Activated CD8-positive, alpha-beta memory T cell treated with anti-CD3 and anti-CD28 coated beads for 4 hours (primary cell): ENCODE measurements at regions not wholly inside any gene's neighbourhood (a gene's known extent, or its start where the extent isn't known, plus 50 kb on each side); places are given as distances from the start of the nearest gene placed in this dataset.

ENCODE experiments used
- DNase-seq, 2 donors: peaks; one replicate each; pipeline ENCODE4 v3.0.0-alpha.2; 2020; ENCODE audit warnings: low read depth in 2 of 2

GRCh38 chr7:106808967-106809635 is 56.0 kb upstream of the PIK3CG start:
- DNase-seq: no peak

GRCh38 chr7:106811472-106811871 is 53.6 kb upstream of the PIK3CG start:
- no peak for DNase-seq

GRCh38 chr7:106812027-106812643 is 52.9 kb upstream of the PIK3CG start:
- DNase-seq: no peak

- DNase-seq: no peak
Measured at GRCh38 chr7:106813705-106814305, 51.3 kb upstream of the PIK3CG start.

- no peak for DNase-seq
Measured at GRCh38 chr7:106814887-106815286, 50.2 kb upstream of the PIK3CG start.
